Activated CD8-positive, alpha-beta T cell treated with anti-CD3 and anti-CD28 coated beads, Interleukin-2, amount 10 ng/mL, durations not matched to agents 7 days and 5 days (primary cell): ENCODE measurements at regions not wholly inside any gene's neighbourhood (a gene's known extent, or its start where the extent isn't known, plus 50 kb on each side); places are given as distances from the start of the nearest gene placed in this dataset.
A peak's percentile ranks its signal among the peaks of the same experiment; 100 is the strongest.

Experiments used
- ATAC-seq: fragments of 150-1000 bp; cut with Tn5 transposase; one replicate; pipeline ENCODE4 v1.10.0; 2021; ENCODE audit warnings: moderate library complexity
- CTCF ChIA-PET: fragments of 350-600 bp; sonication (Branson Sonifier 250); formaldehyde crosslinking; loops from one replicate; lab custom pipeline; 2021; ENCODE audit warnings: antibody characterized with exemption; lab: Charles Lee
- POLR2A ChIA-PET: fragments of 350-600 bp; sonication (Branson Sonifier 250); formaldehyde crosslinking; loops from one replicate; lab custom pipeline; 2021; ENCODE audit warnings: antibody characterized with exemption; lab: Charles Lee
- DNase-seq: peaks from one replicate; pipeline ENCODE4 v3.0.0-alpha.2; 2020
- H3K27ac Mint-ChIP-seq: one replicate; pipeline ENCODE4 v1.8.0; 2021; ENCODE audit warnings: mild to moderate bottlenecking, mixed read lengths
- H3K27me3 Mint-ChIP-seq: one replicate; pipeline ENCODE4 v1.8.0; 2021; ENCODE audit warnings: low read depth, mixed read lengths
- H3K36me3 Mint-ChIP-seq: one replicate; pipeline ENCODE4 v1.8.0; 2021; ENCODE audit warnings: low read depth, mixed read lengths
- H3K4me1 Mint-ChIP-seq: one replicate; pipeline ENCODE4 v1.8.0; 2021; ENCODE audit warnings: low read depth, mixed read lengths
- H3K4me3 Mint-ChIP-seq: one replicate; pipeline ENCODE4 v1.8.0; 2021; ENCODE audit warnings: mild to moderate bottlenecking, mixed read lengths
- H3K9me3 Mint-ChIP-seq: one replicate; pipeline ENCODE4 v1.8.0; 2022; ENCODE audit warnings: mixed read lengths; ENCODE audit not compliant: insufficient read depth

DNA sequence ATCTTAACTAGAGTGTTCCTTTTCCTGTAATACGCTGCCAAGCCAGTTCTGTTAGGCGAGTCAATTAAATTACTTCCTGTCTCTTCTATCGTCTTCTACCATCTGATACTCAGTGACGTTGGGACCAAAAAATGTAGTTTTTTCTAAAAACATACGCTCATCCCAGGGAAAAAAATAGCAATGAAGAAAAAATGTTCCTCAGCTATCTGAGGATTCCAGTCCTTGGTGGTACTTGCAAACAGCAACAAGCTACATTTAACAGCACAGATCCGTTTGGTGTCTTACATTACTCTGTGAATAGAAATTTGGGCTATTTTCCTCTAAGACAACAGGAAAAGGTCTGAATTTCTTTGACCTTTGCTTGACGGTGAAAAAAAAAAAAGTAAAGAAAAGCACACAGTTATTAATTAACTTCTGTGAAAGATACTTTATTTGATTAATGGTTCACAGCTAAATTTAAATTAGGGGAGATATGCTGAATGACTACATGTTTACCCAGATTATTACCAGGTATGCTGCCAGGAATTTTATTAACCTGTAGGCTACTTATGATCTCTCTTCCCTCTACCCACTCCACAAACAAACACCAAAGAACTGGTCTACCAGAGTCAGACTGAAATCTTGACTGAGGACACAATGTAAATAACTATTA is 254.4 kb upstream of the ZPLD1 start:
- H3K9me3 Mint-ChIP-seq = no peaks in the 10 kb centered on the region
- DNase-seq (no peak), ATAC-seq (peak; percentile 51)
- no peak overlapping the region for H3K27ac Mint-ChIP-seq
- peaks cover 3% of the 10 kb centered on the region for H3K4me1 Mint-ChIP-seq
- no peak overlapping the region for H3K4me3 Mint-ChIP-seq
- CTCF ChIA-PET = interaction anchor here (1.1 to 1.6 kb wide), 3 partner anchors 49 to 378 kb away, joined by 3 to 5 read pairs (median 4); no protein-coding TSS in a partner anchor
- POLR2A ChIA-PET = interaction anchor here (0.9 kb wide), 1 partner anchor 330 kb away, joined by 4 read pairs; no protein-coding TSS in a partner anchor
- H3K27me3 Mint-ChIP-seq = no peaks in the 10 kb centered on the region
- H3K36me3 Mint-ChIP-seq = no peaks in the 10 kb centered on the region

DNA sequence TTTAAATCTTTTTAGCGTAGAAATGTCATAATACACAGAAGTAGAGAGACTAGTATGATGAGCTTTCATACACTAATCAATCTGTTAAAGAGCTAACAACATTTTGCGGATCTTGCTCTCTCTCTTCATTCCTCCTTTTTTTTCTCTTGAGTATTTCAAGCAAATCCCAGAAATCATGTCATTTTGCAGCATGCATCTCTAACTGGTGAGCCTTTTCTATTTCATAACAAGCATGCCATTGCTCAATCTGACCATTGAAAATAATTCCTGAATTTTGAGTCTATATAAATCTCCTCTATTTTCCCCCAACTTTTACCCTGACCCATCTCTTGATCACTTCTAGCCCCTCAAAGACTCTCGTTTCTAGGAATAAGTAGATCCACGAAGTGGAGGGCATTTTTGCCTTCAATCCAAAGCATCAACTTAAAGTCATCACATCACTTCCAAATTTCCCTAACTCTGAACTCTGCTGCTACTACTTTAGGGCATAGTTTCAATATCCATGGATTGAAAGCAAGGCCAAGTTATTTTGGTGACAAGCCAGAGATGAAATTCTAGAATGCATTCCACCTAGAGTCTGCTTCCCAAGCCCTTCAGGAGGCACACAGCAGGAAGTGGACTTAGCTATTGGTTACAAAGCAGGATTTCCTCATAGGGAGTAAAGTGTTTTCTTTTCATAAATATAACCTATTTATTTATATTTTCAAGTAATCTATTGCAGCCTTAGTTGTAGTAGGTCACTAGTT is 253.5 kb upstream of the ZPLD1 start:
- Mint-ChIP-seq H3K27me3 (no peaks in the 10 kb centered on the region), H3K4me1 (peaks cover 3% of the 10 kb centered on the region), H3K9me3 (no peaks in the 10 kb centered on the region), H3K27ac (no peak overlapping the region), H3K4me3 (no peak overlapping the region), H3K36me3 (no peaks in the 10 kb centered on the region)
- ATAC-seq (no peak), DNase-seq (no peak)
- ChIA-PET POLR2A (no interaction called here), CTCF (no interaction called here)

DNA sequence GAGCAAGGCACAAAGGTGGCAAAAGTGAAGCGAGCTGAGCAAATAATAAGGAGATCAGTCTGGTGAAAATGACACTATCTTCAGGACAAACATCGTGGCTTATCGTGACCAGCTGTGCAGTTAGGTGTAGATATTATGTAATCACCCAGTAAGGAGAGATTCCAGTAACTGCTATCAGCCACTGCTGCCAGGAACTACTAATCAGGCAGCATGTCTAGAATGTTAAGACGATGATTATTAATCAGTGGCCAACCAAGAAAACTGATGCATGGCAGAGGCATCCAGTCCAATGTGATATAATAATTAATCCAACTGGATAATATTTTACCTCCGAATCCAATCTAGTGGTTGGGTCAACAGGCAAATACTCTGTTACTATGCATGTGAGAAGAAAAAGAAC is 252.7 kb upstream of the ZPLD1 start:
- CTCF ChIA-PET = interaction anchor here (0.9 kb wide), 1 partner anchor 43 kb away, joined by 3 read pairs; no protein-coding TSS in a partner anchor
- H3K9me3 Mint-ChIP-seq = no peaks in the 10 kb centered on the region

DNA sequence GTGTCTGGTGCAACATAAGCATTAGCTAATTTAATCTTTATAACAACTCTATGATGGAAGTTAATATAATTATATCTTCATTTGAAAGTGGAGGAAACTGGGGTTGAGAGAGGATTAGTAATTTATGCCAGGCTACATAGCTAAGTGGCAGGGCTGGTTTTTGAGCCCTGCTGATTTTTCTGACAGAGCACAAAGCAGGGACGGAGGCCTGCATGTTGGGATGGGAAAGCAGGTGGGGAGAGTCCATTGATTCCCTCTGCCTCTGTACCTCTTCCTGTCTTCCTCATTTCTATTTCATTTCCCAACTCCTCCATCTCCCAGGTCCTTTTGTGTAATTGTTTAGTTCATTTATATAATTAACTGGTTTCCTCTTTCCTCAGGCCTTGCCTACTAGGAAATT is 251.6 kb upstream of the ZPLD1 start:
- CTCF ChIA-PET = no interaction called here
- Mint-ChIP-seq H3K9me3 (no peaks in the 10 kb centered on the region), H3K4me3 (no peak overlapping the region), H3K27me3 (no peaks in the 10 kb centered on the region), H3K36me3 (no peaks in the 10 kb centered on the region), H3K27ac (no peak overlapping the region), H3K4me1 (peaks cover 3% of the 10 kb centered on the region)
- DNase-seq (no peak), ATAC-seq (no peak)
- POLR2A ChIA-PET = no interaction called here

More for the DNA sequence above, 252.7 kb upstream of the ZPLD1 start:
- ATAC-seq = no peak
- POLR2A ChIA-PET = no interaction called here
- Mint-ChIP-seq H3K4me1 (peaks cover 3% of the 10 kb centered on the region), H3K27ac (no peak overlapping the region), H3K27me3 (no peaks in the 10 kb centered on the region), H3K36me3 (no peaks in the 10 kb centered on the region), H3K4me3 (no peak overlapping the region)
- DNase-seq = no peak

DNA sequence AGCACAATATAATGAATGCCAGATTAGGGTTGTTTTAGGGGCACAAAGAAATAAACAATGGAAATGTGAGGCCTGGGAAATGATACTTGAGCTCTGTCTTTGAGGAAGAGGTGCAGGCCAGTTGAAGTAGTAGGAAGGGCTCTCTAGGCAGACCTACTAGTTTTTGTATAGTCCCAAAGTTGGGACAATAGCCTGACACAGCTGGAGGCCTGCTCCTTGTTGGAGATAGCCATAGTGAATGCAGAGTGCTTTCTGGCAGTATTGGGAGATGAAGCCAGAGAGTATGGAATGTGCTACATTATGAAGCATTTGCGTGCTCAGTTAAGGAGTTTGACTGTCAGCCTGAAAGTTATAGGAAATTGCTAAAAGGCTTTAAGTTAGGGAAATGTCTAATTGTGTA is 251.2 kb upstream of the ZPLD1 start:
- Mint-ChIP-seq H3K27me3 (no peaks in the 10 kb centered on the region), H3K4me1 (peaks cover 3% of the 10 kb centered on the region), H3K36me3 (no peaks in the 10 kb centered on the region), H3K4me3 (no peak overlapping the region), H3K9me3 (no peaks in the 10 kb centered on the region), H3K27ac (no peak overlapping the region)
- POLR2A ChIA-PET = no interaction called here
- CTCF ChIA-PET = no interaction called here
- DNase-seq (no peak), ATAC-seq (no peak)

DNA sequence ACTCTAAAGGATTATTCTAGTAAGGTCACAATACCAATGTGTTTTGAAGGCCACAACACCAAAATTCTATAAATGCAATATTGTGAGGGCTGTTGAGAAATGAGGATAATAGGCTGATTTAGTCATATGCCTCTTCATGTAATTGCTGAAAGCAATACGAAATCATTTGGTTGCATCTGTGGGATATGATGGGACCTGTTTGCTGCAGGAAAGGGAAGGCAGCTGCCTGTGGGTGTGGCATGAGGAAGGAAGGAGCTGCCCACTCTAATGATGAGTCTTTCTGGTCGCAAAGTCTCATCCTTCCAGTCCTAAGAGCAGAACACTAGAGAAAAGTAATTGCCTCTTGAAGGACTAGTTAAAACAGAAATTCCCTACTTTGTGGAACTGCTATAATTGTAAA is 245.3 kb upstream of the ZPLD1 start:
- H3K4me3 Mint-ChIP-seq = no peak overlapping the region
- ChIA-PET POLR2A (no interaction called here), CTCF (interaction anchor here (1.5 kb wide), 1 partner anchor 36 kb away, joined by 4 read pairs; no protein-coding TSS in a partner anchor)
- ATAC-seq = no peak
- no peaks in the 10 kb centered on the region for H3K4me1 Mint-ChIP-seq
- no peak overlapping the region for H3K27ac Mint-ChIP-seq
- no peaks in the 10 kb centered on the region for H3K9me3 Mint-ChIP-seq
- H3K27me3 Mint-ChIP-seq = no peaks in the 10 kb centered on the region
- DNase-seq = no peak
- no peaks in the 10 kb centered on the region for H3K36me3 Mint-ChIP-seq

DNA sequence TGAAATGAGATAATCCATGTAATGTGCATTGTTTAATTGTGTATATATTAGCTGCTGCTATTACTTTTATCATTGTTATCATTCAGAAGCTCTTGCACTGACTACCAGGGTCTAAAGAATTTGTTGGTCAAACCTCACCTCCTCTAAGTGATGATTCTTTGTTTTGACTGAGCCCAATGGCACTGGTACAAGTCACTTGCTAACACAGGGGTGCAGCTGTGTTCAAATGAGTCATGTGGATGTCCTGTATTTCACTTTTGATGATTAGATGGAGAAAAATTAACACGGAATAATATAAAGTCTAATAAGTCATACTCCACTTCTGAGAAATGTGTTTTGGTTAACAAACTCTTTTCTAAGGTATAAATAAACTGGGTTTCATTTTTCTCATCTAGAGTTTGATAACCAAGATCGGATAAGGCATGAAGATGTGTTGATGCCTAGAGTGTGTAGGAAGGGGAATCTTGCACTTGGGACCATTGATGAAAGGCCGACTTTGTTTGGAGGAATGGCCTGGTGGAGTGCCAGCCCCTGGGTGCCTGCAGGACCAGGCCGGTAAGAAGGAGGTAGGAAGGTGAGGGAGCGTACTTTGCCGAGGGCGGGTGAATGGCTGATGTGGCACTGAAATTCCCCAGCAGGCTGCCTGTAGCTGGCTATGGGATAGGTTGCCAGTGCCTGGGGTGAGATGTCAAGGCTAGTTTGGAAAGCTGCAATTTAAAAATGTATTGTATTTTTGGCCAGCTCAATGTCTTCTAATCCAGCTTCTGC is 244.7 kb upstream of the ZPLD1 start:
- Mint-ChIP-seq H3K4me3 (no peak overlapping the region), H3K9me3 (no peaks in the 10 kb centered on the region), H3K27ac (no peak overlapping the region), H3K27me3 (no peaks in the 10 kb centered on the region), H3K36me3 (no peaks in the 10 kb centered on the region), H3K4me1 (no peaks in the 10 kb centered on the region)
- ChIA-PET POLR2A (no interaction called here), CTCF (interaction anchor here (1.5 kb wide), 1 partner anchor 35 kb away, joined by 4 read pairs; no protein-coding TSS in a partner anchor)
- ATAC-seq (no peak), DNase-seq (no peak)

DNA sequence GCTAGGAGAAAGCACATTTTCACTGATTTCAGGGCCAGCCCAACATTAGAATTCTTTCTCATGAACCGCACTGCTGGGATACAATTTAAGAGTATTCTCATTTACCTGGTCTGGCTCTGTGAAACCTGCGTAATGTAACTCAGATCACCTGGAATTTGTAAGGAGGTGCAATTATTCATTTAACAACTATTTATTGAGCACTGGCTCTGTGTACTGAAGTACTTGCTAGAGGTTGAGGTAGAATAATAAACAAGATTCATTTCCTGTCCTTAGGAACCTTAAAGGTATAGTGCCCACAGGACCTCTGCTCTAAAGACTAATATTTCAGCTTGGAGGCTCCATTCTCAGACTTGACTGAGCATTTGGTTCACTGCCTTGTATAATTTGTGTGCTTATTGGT is 242.2 kb upstream of the ZPLD1 start:
- ATAC-seq (no peak), DNase-seq (no peak)
- Mint-ChIP-seq H3K27ac (no peak overlapping the region), H3K4me3 (no peak overlapping the region), H3K4me1 (no peaks in the 10 kb centered on the region), H3K27me3 (no peaks in the 10 kb centered on the region), H3K9me3 (no peaks in the 10 kb centered on the region), H3K36me3 (no peaks in the 10 kb centered on the region)
- ChIA-PET CTCF (interaction anchor here (0.9 to 1.2 kb wide), 2 partner anchors 33 to 37 kb away, joined by 3 to 5 read pairs; no protein-coding TSS in a partner anchor), POLR2A (no interaction called here)

DNA sequence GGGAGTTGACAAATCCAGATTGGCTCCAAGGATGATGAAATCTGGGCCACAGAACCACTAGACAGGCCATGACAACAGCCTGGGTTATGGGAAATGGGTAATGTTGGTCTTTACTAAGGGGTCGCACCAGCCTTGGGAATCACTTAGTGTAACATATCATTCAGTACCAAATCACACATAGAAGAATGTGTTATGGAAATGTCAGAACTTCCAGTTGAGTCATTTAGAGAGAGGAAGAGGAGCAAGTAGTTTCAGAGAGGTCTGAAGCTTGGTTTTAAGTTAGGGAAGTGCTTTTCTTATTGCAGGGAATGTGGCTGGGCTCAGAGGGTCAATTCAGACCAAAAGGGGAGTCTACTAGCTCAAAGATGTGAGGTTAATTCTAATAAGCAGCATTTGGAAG is 241.6 kb upstream of the ZPLD1 start:
- POLR2A ChIA-PET = no interaction called here
- no peaks in the 10 kb centered on the region for H3K27me3 Mint-ChIP-seq
- H3K4me3 Mint-ChIP-seq = no peak overlapping the region
- DNase-seq (no peak), ATAC-seq (no peak)
- no peaks in the 10 kb centered on the region for H3K9me3 Mint-ChIP-seq
- H3K36me3 Mint-ChIP-seq = no peaks in the 10 kb centered on the region
- no peak overlapping the region for H3K27ac Mint-ChIP-seq
- CTCF ChIA-PET = no interaction called here
- no peaks in the 10 kb centered on the region for H3K4me1 Mint-ChIP-seq

DNA sequence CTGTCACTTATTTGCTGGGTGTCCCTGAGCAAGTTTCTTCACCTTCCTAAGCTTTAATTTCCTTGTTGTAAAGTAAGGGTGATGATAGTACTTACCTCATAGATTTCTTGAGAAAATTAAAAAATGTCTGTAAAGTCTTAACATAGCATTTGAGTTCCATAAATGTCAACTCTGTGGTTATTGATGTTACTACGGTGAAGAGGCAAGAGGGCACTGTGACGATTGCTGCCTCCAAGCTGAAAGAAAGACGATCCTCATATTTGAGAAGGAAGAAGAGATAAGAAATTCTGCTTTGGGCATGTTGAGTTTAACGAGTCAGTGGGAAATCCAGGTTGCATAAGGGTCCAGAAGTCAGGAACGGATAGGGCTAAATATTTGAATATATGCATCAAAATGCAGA is 240.8 kb upstream of the ZPLD1 start:
- Mint-ChIP-seq H3K36me3 (no peaks in the 10 kb centered on the region), H3K9me3 (no peaks in the 10 kb centered on the region), H3K4me1 (no peaks in the 10 kb centered on the region), H3K27ac (no peak overlapping the region), H3K27me3 (no peaks in the 10 kb centered on the region), H3K4me3 (no peak overlapping the region)
- ChIA-PET POLR2A (no interaction called here), CTCF (no interaction called here)
- ATAC-seq = no peak
- no peak for DNase-seq

DNA sequence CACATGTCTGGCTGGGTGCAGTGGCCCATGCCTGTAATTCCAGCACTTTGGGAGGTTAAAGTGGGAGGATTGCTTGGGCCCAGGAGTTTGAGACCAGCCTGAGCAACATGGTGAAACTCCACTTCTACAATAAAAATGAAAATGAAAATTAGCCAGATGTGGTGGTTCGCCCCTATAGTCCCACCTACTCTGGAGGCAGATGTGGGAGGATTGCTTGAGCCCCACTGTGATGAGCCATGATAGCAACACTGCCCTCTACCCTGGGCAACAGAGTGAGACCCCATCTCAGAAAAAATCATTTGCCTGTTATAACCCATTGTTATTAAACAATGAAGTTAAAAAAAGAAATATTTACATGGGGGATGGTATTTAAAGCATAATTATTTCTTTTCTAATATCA is 240.1 kb upstream of the ZPLD1 start:
- ChIA-PET POLR2A (no interaction called here), CTCF (interaction anchor here (1.3 kb wide), 1 partner anchor 34 kb away, joined by 3 read pairs; no protein-coding TSS in a partner anchor)
- Mint-ChIP-seq H3K4me1 (no peaks in the 10 kb centered on the region), H3K9me3 (no peaks in the 10 kb centered on the region), H3K36me3 (no peaks in the 10 kb centered on the region), H3K4me3 (no peak overlapping the region), H3K27me3 (no peaks in the 10 kb centered on the region), H3K27ac (no peak overlapping the region)
- no peak for ATAC-seq
- DNase-seq = no peak
